ENCODE measurements at regions not wholly inside any gene's neighbourhood (a gene's known extent, or its start where the extent isn't known, plus 50 kb on each side); places are given as distances from the start of the nearest gene placed in this dataset.

GRCh38 chr20:22373164-22373895 is 211.0 kb downstream of the FOXA2 start:
- TF ChIP-seq CTCF (IDR thresholded peaks at IDR 0.05) (no peak), POLR2A (IDR thresholded peaks at IDR 0.05) (no peak)

All from body of pancreas (tissue), 4 donors.